ENCODE measurements at regions not wholly inside any gene's neighbourhood (a gene's known extent, or its start where the extent isn't known, plus 50 kb on each side); places are given as distances from the start of the nearest gene placed in this dataset.

DNA sequence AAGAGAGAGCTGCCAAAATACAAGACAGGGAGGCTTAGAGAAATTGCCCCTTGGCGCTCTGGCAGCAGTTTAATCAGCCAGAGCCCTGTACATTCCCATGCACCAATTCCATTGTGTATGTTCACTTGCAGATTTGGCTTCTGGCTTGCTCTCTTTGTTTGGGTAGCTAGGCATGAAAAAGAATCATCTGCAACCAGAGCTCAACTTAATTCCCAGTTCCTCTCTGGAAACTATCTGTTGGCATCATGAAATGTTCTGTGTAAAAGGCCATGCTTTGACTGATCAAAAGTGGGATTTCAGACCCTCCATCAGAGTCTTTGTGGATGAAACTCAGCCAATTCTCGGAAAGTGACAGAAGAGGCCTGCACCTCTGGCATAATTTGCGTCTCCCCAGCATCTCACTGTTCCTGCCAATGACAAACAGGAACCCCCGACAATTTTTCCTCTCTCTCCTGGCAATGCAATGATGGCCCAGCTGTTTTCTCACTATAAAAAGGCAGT is 53.8 kb upstream of the RAD23B start:
- H3K27ac ChIP-seq: no peak overlapping the region
- ATAC-seq (no peak), DNase-seq (no peak)
- no peak for TF ChIP-seq CTCF (IDR thresholded peaks at IDR 0.05)
- 45 to 56% (median 52%) methylated on average over 4 of the region's 4 CpGs for WGBS, 3 donors
- no peaks in the 10 kb centered on the region for H3K9me3 ChIP-seq
- no peaks in the 10 kb centered on the region for H3K27me3 ChIP-seq (ENCODE audit: insufficient read depth in 3 of 3, low read length in 2 of 3)
- no peak overlapping the region for H3K4me3 ChIP-seq
- no peaks in the 10 kb centered on the region for H3K36me3 ChIP-seq (ENCODE audit: insufficient read depth in 1 of 2, low read depth in 1 of 2)
- intact Hi-C loops (cut with DNase I): no loop called here
- H3K4me1 ChIP-seq: no peaks in the 10 kb centered on the region
